NT2/D1 (cell line): ENCODE measurements at regions not wholly inside any gene's neighbourhood (a gene's known extent, or its start where the extent isn't known, plus 50 kb on each side); places are given as distances from the start of the nearest gene placed in this dataset.
"Not testable (repeated sequence)": the region's sequence is repeated elsewhere in the genome, so short reads cannot be mapped to it uniquely, and the experiment has no call there.

Experiments used
- DNase-seq: peaks from one replicate; pipeline ENCODE4 v3.0.0-alpha.2; 2011; ENCODE audit warnings: low read depth, low spot score
- H3K27me3 ChIP-seq: 2 replicates; pipeline ENCODE4 v1.6.0; 2011; ENCODE audit warnings: mild to moderate bottlenecking; ENCODE audit not compliant: insufficient read length, insufficient read depth
- H3K36me3 ChIP-seq: 2 replicates; pipeline ENCODE4 v1.6.1; 2011; ENCODE audit warnings: mild to moderate bottlenecking, low read length, mixed read lengths; ENCODE audit not compliant: insufficient read depth, insufficient read length
- H3K4me1 ChIP-seq: 2 replicates; pipeline ENCODE4 v1.5.1; 2011; ENCODE audit not compliant: insufficient read depth, insufficient read length
- H3K4me3 ChIP-seq: 2 replicates; pipeline ENCODE4 v1.5.1; 2011; ENCODE audit warnings: low read depth; ENCODE audit not compliant: insufficient read length
- H3K9ac ChIP-seq: 2 replicates; pipeline ENCODE4 v1.6.0; 2011; ENCODE audit warnings: low read depth; ENCODE audit not compliant: insufficient read length
- H3K9me3 ChIP-seq: 2 replicates; pipeline ENCODE4 v1.5.1; 2011; ENCODE audit warnings: mild to moderate bottlenecking, low read length; ENCODE audit not compliant: insufficient read depth

DNA sequence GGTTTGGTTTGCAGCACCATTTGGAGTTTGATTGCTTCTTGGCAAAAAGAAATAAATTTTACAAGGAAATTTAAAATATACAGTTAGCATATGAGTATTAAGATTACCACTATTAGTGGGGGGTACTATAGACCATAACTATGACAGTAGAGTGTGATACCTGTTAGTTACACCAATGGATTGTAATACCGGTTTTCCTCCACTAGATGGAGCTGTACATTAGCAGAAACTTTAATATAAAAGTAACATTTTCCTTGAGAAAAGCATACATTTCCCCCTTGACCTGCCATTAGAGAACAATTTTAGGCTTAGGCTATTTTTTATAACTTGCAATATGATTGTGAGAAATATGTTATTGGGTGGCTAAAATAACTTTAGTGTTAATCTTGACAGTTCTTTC lies 163.9 kb upstream of the TGIF2LX start:
- peak; percentile 1 for DNase-seq
- not testable (repeated sequence) for H3K36me3 ChIP-seq, H3K9ac ChIP-seq, H3K4me3 ChIP-seq, H3K27me3 ChIP-seq, H3K4me1 ChIP-seq, H3K9me3 ChIP-seq

DNA sequence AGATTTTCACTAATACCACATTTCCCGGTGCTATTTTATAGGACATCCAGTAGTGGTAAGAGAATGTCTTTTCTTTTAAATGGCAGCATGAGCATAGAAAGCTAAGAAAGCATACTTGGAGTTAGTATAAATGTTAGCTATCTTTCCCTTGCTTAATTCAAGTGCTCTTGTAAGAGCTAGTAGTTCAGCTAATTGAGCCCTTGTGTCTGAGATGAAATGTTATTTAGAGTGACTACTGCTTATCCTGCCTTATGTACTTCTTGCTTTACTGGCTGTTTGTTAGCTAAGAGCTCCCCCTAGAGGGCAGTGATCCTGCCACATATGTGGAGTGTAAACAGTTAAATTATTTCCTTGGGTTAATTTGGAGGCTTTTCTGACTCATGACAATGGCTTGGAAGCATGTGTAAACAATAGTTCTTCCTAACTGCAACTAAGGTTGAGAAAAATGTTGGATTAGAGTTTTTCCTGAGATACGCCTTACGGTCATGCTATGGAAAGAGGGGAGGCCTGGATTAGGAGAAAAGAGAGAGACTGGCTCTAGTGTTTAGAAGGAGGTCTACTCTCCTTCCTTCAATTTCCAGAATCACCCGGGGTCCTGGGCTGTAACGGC lies 162.5 kb upstream of the TGIF2LX start:
- H3K9ac ChIP-seq, H3K36me3 ChIP-seq, H3K27me3 ChIP-seq, H3K4me1 ChIP-seq, H3K4me3 ChIP-seq, DNase-seq, H3K9me3 ChIP-seq: not testable (repeated sequence)

DNA sequence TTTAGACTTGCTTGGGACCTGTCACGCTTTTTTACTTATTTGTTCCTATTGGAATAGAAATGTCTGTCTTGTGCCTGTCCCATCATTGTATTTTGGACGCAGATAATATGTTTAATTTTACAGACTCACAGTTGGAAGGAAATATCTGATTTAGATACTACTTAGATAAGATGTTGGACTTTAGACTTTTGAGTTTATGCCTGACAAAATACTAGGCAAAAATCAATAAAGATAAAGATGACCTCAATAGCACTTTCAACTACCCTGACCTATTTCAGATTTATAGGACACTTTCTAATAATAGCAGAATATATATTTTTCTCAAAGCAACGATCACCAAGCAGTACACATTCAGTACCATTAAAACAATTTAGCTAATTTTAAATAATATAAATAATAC lies 150.1 kb upstream of the TGIF2LX start:
- not testable (repeated sequence) for H3K27me3 ChIP-seq, H3K9me3 ChIP-seq, H3K4me1 ChIP-seq, H3K9ac ChIP-seq, H3K36me3 ChIP-seq, DNase-seq, H3K4me3 ChIP-seq

GRCh38 chrX:89811440-89811839 lies 110.3 kb upstream of the TGIF2LX start:
- H3K4me1 ChIP-seq, H3K27me3 ChIP-seq, H3K9me3 ChIP-seq, H3K9ac ChIP-seq, DNase-seq, H3K36me3 ChIP-seq, H3K4me3 ChIP-seq: not testable (repeated sequence)

DNA sequence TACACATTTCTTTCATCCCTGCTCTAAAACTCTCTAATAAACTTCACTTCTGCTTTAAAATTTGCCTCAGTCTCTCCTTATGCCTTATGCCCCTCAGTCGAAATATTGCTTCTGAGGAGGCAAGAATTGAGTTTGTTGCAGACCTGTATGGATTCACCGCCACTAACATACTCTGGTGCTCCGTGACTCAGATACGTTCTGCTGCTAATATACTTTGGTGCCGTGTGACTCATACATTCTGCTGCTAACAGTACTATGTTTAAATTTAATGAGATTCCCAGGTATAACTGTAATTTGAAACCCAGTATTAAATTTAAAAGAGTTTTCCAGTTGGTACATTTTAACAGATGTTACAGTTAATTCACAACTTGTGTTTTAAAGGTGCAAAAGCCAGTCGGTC lies 82.0 kb upstream of the TGIF2LX start:
- not testable (repeated sequence) for H3K9ac ChIP-seq, H3K27me3 ChIP-seq, H3K36me3 ChIP-seq, H3K4me1 ChIP-seq, DNase-seq, H3K4me3 ChIP-seq, H3K9me3 ChIP-seq

DNA sequence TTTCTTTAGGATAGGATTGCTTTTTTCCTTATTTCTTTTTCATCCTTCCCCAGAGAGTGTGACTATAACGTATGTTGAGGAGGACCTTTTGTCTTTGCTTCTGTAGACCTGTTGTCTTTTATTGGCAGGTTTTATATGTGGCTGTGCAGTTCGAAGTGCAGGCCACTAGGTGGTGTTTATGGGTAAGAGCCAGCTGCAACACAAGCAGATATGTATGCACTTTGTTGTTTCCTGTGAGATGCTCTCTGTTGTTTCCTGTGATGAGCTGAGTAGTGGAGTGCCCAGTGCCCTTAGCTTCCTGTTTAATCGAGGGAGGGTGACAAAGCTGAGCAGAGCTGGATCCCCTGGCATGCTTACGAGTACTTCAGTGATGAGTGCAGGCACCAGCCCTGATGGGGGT lies 50.0 kb upstream of the TGIF2LX start:
- not testable (repeated sequence) for H3K36me3 ChIP-seq, H3K4me3 ChIP-seq, H3K9me3 ChIP-seq, H3K9ac ChIP-seq, H3K27me3 ChIP-seq, H3K4me1 ChIP-seq
- peak; percentile 16 for DNase-seq
